ENCODE measurements at regions not wholly inside any gene's neighbourhood (a gene's known extent, or its start where the extent isn't known, plus 50 kb on each side); places are given as distances from the start of the nearest gene placed in this dataset.

- no peaks in the 10 kb centered on the region for H3K36me3 ChIP-seq
- H3K4me1 ChIP-seq (ENCODE audit: insufficient read depth), result peaks cover 15% of the 10 kb centered on the region
- DNase-seq, result peak; percentile 71 to 92 (median 82)
- H3K27me3 ChIP-seq, result no peaks in the 10 kb centered on the region
- H3K27ac ChIP-seq, result peak overlapping the region in 1 of 2 donors; percentile 60
- TF ChIP-seq EP300 (IDR thresholded peaks at IDR 0.05) (no peak), CTCF (IDR thresholded peaks at IDR 0.05) (no peak), POLR2A (IDR thresholded peaks at IDR 0.05) (no peak)
- no peaks in the 10 kb centered on the region for H3K9me3 ChIP-seq
- intact Hi-C loops (cut with DNase I), result no loop called here
- no peak overlapping the region for H3K4me3 ChIP-seq
- WGBS, 3 donors, result 24 to 43% (median 27%) methylated on average over 12 to 13 of the region's 13 CpGs
Observed at GRCh38 chr22:27662359-27663301, 138.9 kb downstream of the MN1 start.

GRCh38 chr22:27663812-27664211, 137.7 kb downstream of the MN1 start:
- TF ChIP-seq EP300 (IDR thresholded peaks at IDR 0.05) (no peak), CTCF (IDR thresholded peaks at IDR 0.05) (no peak), POLR2A (IDR thresholded peaks at IDR 0.05) (no peak)
- no peak for DNase-seq
- intact Hi-C loops (cut with DNase I), result no loop called here
- H3K27me3 ChIP-seq, result no peaks in the 10 kb centered on the region
- H3K9me3 ChIP-seq, result no peaks in the 10 kb centered on the region
- peaks cover 15% of the 10 kb centered on the region for H3K4me1 ChIP-seq (ENCODE audit: insufficient read depth)
- H3K27ac ChIP-seq, result no peak overlapping the region
- WGBS, 3 donors, result 51 to 57% (median 54%) methylated on average over 5 of the region's 5 CpGs
- no peaks in the 10 kb centered on the region for H3K36me3 ChIP-seq
- no peak overlapping the region for H3K4me3 ChIP-seq

GRCh38 chr22:27666272-27666997, 135.1 kb downstream of the MN1 start:
- H3K27ac ChIP-seq, result no peak overlapping the region
- H3K4me3 ChIP-seq, result no peak overlapping the region
- WGBS, 3 donors, result 77 to 81% (median 78%) methylated on average over 4 of the region's 4 CpGs
- H3K27me3 ChIP-seq, result no peaks in the 10 kb centered on the region
- no peak for TF ChIP-seq CTCF (IDR thresholded peaks at IDR 0.05)
- TF ChIP-seq POLR2A (IDR thresholded peaks at IDR 0.05), result no peak
- TF ChIP-seq EP300 (IDR thresholded peaks at IDR 0.05), result no peak
- no peaks in the 10 kb centered on the region for H3K36me3 ChIP-seq
- H3K4me1 ChIP-seq (ENCODE audit: insufficient read depth), result peaks cover 15% of the 10 kb centered on the region
- intact Hi-C loops (cut with DNase I), result no loop called here
- no peak for DNase-seq
- H3K9me3 ChIP-seq, result no peaks in the 10 kb centered on the region

GRCh38 chr22:27667121-27667843, 134.3 kb downstream of the MN1 start:
- TF ChIP-seq CTCF (IDR thresholded peaks at IDR 0.05) (no peak), POLR2A (IDR thresholded peaks at IDR 0.05) (no peak), EP300 (IDR thresholded peaks at IDR 0.05) (no peak)
- no peak overlapping the region for H3K4me3 ChIP-seq
- DNase-seq, result peak; percentile 35 to 73 (median 56)
- no peaks in the 10 kb centered on the region for H3K36me3 ChIP-seq
- H3K4me1 ChIP-seq (ENCODE audit: insufficient read depth), result peaks cover 14% of the 10 kb centered on the region
- WGBS, 3 donors, result 11 to 17% (median 14%) methylated on average over 16 of the region's 16 CpGs
- no peaks in the 10 kb centered on the region for H3K27me3 ChIP-seq
- H3K9me3 ChIP-seq, result no peaks in the 10 kb centered on the region
- H3K27ac ChIP-seq, result no peak overlapping the region
- intact Hi-C loops (cut with DNase I), result no loop called here
